HTR-8/SVneo (cell line): ENCODE measurements at regions not wholly inside any gene's neighbourhood (a gene's known extent, or its start where the extent isn't known, plus 50 kb on each side); places are given as distances from the start of the nearest gene placed in this dataset.
"Not testable (repeated sequence)": the region's sequence is repeated elsewhere in the genome, so short reads cannot be mapped to it uniquely, and the experiment has no call there.

Experiments used
- DNase-seq: peaks from one replicate; pipeline ENCODE4 v3.0.0; 2011; ENCODE audit warnings: low spot score, mixed read lengths; ENCODE audit not compliant: insufficient read length
- FAIRE-seq: peaks from 2 replicates; lab custom pipeline; 2011; peaks lifted over from hg19 to GRCh38; lab: Jason Lieb, UNC

GRCh38 chr2:21194147-21194546, 70.4 kb downstream of the TDRD15 start:
- no peak for DNase-seq

DNA sequence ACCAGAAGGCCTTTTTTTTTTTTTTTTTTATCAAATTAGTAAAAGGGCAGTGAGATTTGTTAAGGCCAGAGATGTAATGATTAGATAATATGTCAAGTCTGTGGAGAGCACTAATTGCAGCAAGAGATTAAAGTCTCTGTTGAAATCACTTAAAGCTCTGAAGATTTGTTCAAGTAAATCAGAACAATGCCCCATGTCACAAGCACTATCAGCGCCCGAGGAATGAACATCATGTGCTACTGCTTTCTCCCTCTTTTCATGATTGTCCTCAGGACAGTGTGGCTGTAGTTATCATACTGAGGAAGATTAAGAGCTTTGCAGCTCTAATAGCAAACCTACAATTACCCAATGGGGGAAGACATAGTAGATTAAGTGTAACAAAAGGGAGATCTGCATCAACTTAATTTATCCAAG, 71.1 kb downstream of the TDRD15 start:
- FAIRE-seq, result no peak
- DNase-seq, result no peak

More at GRCh38 chr2:21194147-21194546, 70.4 kb downstream of the TDRD15 start:
- FAIRE-seq, result no peak

GRCh38 chr2:21195326-21195725, 71.6 kb downstream of the TDRD15 start:
- FAIRE-seq (no peak), DNase-seq (no peak)

GRCh38 chr2:21198637-21199036, 74.9 kb downstream of the TDRD15 start:
- no peak for FAIRE-seq
- DNase-seq, result no peak

GRCh38 chr2:21203976-21204375, 80.2 kb downstream of the TDRD15 start:
- no peak for DNase-seq

GRCh38 chr2:21214085-21214484, 90.3 kb downstream of the TDRD15 start:
- not testable (repeated sequence) for DNase-seq, FAIRE-seq

More at GRCh38 chr2:21203976-21204375, 80.2 kb downstream of the TDRD15 start:
- no peak for FAIRE-seq

- FAIRE-seq (no peak), DNase-seq (no peak)
Observed at GRCh38 chr2:21217442-21217841, 93.7 kb downstream of the TDRD15 start.

- no peak for DNase-seq
- FAIRE-seq, result no peak
Observed at GRCh38 chr2:21220930-21221329, 97.2 kb downstream of the TDRD15 start.

- FAIRE-seq (no peak), DNase-seq (no peak)
Observed at GRCh38 chr2:21223618-21224017, 99.8 kb downstream of the TDRD15 start.

- no peak for FAIRE-seq
- DNase-seq, result no peak
Observed at GRCh38 chr2:21228041-21228895, 104.5 kb downstream of the TDRD15 start.

DNA sequence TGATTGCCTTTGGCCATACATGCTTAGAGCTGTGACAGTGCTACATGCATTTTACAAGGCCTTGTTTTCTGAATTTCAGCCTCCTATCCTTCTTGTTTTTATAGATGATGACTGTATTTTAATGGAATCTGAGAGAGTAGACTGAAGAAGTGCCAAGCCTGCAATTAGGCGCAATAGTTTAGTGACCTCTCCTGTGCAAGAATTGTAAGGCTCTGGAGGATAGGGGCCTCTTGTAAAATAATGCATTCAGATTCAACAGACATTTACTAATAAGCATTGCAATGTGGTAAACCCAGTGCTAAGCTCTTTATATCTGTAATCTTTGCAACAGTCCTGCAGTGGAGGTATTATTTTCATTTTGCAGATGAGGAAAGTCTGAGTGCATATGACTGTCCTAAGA, 105.5 kb downstream of the TDRD15 start:
- DNase-seq (no peak), FAIRE-seq (no peak)

- DNase-seq (no peak), FAIRE-seq (no peak)
Observed at GRCh38 chr2:21230140-21230539, 106.4 kb downstream of the TDRD15 start.

DNA sequence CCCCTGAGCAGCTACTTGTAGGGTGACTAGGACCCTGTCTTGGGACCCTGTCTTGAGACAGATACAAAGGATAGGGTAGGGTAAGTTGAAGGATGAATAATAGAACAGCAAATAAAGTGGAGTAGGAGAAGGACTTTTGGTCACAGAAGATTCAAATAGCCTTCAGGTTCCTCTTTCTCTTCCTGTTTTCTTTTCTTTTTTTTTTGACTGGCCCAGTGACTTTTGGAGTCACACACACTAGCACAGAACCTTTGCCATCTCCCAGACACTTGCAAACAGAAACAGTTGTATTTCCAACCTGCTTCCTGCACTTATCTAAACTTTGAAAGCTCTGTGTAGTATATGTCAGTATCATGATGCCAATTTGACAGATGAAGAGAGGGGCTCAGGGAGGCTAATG, 108.2 kb downstream of the TDRD15 start:
- FAIRE-seq (no peak), DNase-seq (no peak)

DNA sequence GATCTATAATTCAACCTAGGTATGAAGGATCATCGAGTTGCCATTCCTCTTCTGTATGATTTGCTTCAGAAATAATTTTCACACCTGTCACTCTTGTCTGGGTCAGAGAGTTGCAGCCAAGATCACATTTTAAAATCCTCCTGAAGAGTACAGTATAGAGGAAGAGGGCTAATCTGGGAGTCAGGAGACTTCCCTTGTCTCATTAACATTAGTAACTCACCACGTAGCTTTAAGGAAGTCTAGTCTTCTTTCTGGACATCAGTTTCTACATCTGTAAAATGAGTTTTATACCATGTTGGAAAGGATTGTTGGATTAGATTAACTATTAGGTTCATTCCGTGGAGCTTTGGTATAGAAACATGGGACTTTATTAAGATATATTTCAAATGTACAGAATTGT, 109.4 kb downstream of the TDRD15 start:
- no peak for DNase-seq
- no peak for FAIRE-seq

DNA sequence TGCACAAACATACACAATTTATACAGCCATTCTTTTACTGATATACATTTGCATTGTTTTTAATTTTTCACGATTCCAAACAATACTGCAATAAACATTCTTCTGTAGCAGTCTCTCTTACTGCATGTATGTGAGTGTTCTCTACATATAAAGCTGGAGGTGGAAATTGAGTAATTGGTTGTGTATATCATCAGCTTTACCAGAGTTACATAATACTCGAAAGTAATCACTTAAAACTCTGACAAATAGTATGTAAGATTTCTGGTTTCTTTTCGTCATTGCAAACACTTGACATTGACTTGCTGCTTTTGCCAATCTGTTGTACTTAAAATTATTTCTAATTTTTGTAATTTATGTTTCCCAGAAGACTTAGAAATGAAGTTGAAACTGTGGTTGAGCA, 110.2 kb downstream of the TDRD15 start:
- DNase-seq, result no peak
- FAIRE-seq, result no peak

GRCh38 chr2:21234464-21235120, 110.8 kb downstream of the TDRD15 start:
- FAIRE-seq, result no peak
- DNase-seq, result no peak

DNA sequence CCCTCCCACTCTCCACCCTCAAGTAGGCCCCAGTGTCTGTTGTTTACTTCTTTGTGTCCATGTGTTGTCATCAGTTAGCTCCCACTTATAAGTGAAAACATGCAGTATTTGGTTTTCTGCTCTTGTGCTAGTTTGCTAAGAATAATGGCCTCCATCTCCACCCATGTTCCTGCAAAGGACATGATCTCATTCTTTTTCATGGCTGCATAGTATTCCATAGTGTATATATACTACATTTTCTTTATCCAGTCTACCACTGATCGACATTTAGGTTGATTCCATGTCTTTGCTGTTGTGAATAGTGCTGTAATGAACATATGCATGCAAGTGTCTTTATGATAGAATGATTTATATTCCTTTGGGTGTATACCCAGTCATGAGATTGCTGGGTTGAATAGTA, 116.0 kb downstream of the TDRD15 start:
- not testable (repeated sequence) for FAIRE-seq, DNase-seq

DNA sequence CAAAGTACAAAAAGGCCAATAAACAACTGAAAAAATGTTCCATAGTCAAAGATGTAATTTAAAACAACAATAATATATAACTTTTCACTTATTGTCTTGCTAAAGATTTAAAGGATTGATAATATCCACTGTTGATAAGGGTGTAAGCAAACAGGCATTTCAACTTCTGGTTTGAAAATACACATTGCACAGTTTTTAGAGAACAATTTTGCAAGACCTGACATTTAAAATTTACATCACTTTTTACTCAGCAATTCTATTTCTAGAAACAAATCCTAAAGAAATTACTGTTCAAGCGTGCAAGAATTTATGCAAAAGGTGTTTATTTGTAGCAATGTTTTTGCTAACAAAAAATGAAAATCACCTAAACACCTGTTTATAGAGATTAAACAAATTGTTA, 120.4 kb downstream of the TDRD15 start:
- DNase-seq (no peak), FAIRE-seq (no peak)

GRCh38 chr2:21245565-21245964, 121.8 kb downstream of the TDRD15 start:
- no peak for FAIRE-seq
- DNase-seq, result no peak

- DNase-seq (no peak), FAIRE-seq (no peak)
Observed at GRCh38 chr2:21249367-21249766, 125.6 kb downstream of the TDRD15 start.

DNA sequence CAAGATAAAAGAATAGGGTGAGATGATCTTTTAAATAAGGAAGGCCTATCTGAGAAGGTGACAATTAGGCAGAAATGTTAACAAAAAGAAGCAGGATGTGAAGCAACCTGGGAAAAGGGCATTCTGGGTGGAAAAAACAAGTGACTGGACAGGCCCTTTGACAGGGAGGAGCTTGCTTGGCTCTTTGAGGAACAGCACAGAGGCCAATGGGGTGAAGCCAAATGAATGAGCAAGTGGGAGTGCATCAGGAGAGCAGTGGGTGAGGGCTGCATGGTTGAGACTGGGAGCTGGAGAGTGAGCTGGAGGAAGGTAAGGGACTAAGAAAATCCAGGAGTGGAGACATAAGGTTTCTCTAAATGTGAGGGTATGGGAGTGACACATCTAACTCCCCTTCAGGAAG, 126.9 kb downstream of the TDRD15 start:
- DNase-seq (no peak), FAIRE-seq (no peak)
